OCI-LY3 (cell line): ENCODE measurements at regions not wholly inside any gene's neighbourhood (a gene's known extent, or its start where the extent isn't known, plus 50 kb on each side); places are given as distances from the start of the nearest gene placed in this dataset.

Source experiments
- EZH2phosphoT487 ChIP-seq: fragments of 200-600 bp; shearing (Covaris generic); IDR thresholded peaks from 2 replicates; pipeline ENCODE4 v1.6.1; 2018; ENCODE audit warnings: antibody characterized with exemption, mixed run types, low read depth
- TF ChIP-seq, protein P1 (sequence below): fragments of 200-600, 300-600 bp; sonication (generic); IDR thresholded peaks from 2 replicates; pipeline ENCODE4 v1.5.1; 2014; ENCODE audit warnings: antibody characterized with exemption, low read length, low read depth

DNA sequence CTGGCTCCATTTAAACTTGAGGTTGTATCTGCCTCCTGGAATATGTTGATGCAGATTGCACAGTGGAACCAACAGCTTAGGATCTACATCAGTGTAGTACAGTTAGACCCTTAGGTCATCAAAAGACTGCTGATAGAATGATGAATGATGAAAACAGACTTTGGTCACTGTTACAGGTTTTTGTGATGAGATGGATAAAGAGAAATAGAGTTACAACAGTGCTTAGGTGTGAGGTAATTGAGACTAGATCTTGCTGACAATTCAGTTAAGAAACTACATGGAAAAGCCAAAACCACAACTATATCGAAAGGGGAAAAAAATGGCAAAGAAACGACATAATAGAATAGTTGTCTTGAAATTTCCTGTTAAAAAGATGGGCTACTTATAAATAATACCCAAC is 145.7 kb upstream of the LMNTD1 start:
- TF ChIP-seq, protein P1, sequence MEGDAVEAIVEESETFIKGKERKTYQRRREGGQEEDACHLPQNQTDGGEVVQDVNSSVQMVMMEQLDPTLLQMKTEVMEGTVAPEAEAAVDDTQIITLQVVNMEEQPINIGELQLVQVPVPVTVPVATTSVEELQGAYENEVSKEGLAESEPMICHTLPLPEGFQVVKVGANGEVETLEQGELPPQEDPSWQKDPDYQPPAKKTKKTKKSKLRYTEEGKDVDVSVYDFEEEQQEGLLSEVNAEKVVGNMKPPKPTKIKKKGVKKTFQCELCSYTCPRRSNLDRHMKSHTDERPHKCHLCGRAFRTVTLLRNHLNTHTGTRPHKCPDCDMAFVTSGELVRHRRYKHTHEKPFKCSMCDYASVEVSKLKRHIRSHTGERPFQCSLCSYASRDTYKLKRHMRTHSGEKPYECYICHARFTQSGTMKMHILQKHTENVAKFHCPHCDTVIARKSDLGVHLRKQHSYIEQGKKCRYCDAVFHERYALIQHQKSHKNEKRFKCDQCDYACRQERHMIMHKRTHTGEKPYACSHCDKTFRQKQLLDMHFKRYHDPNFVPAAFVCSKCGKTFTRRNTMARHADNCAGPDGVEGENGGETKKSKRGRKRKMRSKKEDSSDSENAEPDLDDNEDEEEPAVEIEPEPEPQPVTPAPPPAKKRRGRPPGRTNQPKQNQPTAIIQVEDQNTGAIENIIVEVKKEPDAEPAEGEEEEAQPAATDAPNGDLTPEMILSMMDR: no peak
- no peak for TF ChIP-seq EZH2phosphoT487
